ENCODE measurements at regions not wholly inside any gene's neighbourhood (a gene's known extent, or its start where the extent isn't known, plus 50 kb on each side); places are given as distances from the start of the nearest gene placed in this dataset.
"Not testable (repeated sequence)": the region's sequence is repeated elsewhere in the genome, so short reads cannot be mapped to it uniquely, and the experiment has no call there.

- H3K9me3 ChIP-seq: no peaks in the 10 kb centered on the region
- no peak overlapping the region for H3K4me3 ChIP-seq
- H3K27me3 ChIP-seq: no peaks in the 10 kb centered on the region
- no peaks in the 10 kb centered on the region for H3K4me1 ChIP-seq
- intact Hi-C loops (cut with DNase I; ENCODE audit: low total_unique reads): no loop called here
- H3K27ac ChIP-seq: no peak overlapping the region
- no peaks in the 10 kb centered on the region for H3K36me3 ChIP-seq
- TF ChIP-seq POLR2A (IDR thresholded peaks at IDR 0.05) (no peak), CTCF (IDR thresholded peaks at IDR 0.05) (no peak)
- no peak for DNase-seq
Measured at GRCh38 chr4:189664693-189665250, 275.9 kb upstream of the FRG1 start.

GRCh38 chr4:189665712-189666305, 274.9 kb upstream of the FRG1 start:
- H3K4me1 ChIP-seq; H3K27ac ChIP-seq; H3K36me3 ChIP-seq; intact Hi-C loops (cut with DNase I; ENCODE audit: low total_unique reads); H3K27me3 ChIP-seq; H3K4me3 ChIP-seq; DNase-seq; H3K9me3 ChIP-seq: not testable (repeated sequence)

GRCh38 chr4:189667386-189667785, 273.3 kb upstream of the FRG1 start:
- H3K27me3 ChIP-seq; H3K4me3 ChIP-seq; H3K4me1 ChIP-seq; H3K36me3 ChIP-seq; DNase-seq; intact Hi-C loops (cut with DNase I; ENCODE audit: low total_unique reads); H3K9me3 ChIP-seq; H3K27ac ChIP-seq: not testable (repeated sequence)

- H3K4me1 ChIP-seq; intact Hi-C loops (cut with DNase I; ENCODE audit: low total_unique reads); H3K27me3 ChIP-seq: not testable (repeated sequence)
Measured at GRCh38 chr4:189697675-189698245, 242.9 kb upstream of the FRG1 start.

GRCh38 chr4:189703000-189703399, 237.7 kb upstream of the FRG1 start:
- H3K9me3 ChIP-seq; H3K4me1 ChIP-seq; H3K36me3 ChIP-seq; intact Hi-C loops (cut with DNase I; ENCODE audit: low total_unique reads); H3K27ac ChIP-seq; DNase-seq; H3K27me3 ChIP-seq; H3K4me3 ChIP-seq: not testable (repeated sequence)

More at GRCh38 chr4:189697675-189698245, 242.9 kb upstream of the FRG1 start:
- not testable (repeated sequence) for H3K36me3 ChIP-seq, DNase-seq, H3K27ac ChIP-seq, H3K4me3 ChIP-seq, H3K9me3 ChIP-seq

GRCh38 chr4:189706821-189707220, 233.9 kb upstream of the FRG1 start:
- H3K36me3 ChIP-seq; H3K4me3 ChIP-seq; H3K9me3 ChIP-seq; intact Hi-C loops (cut with DNase I; ENCODE audit: low total_unique reads); H3K27me3 ChIP-seq; H3K27ac ChIP-seq; H3K4me1 ChIP-seq; DNase-seq: not testable (repeated sequence)

- H3K36me3 ChIP-seq; DNase-seq; H3K4me3 ChIP-seq; H3K9me3 ChIP-seq; H3K4me1 ChIP-seq; H3K27me3 ChIP-seq; H3K27ac ChIP-seq; intact Hi-C loops (cut with DNase I; ENCODE audit: low total_unique reads): not testable (repeated sequence)
Measured at GRCh38 chr4:189707227-189707626, 233.4 kb upstream of the FRG1 start.

- H3K4me1 ChIP-seq; H3K36me3 ChIP-seq; DNase-seq; H3K27ac ChIP-seq; intact Hi-C loops (cut with DNase I; ENCODE audit: low total_unique reads); H3K4me3 ChIP-seq; H3K27me3 ChIP-seq; H3K9me3 ChIP-seq: not testable (repeated sequence)
Measured at GRCh38 chr4:189711956-189712355, 228.7 kb upstream of the FRG1 start.

GRCh38 chr4:189721016-189721993, 219.4 kb upstream of the FRG1 start:
- H3K27me3 ChIP-seq; H3K4me1 ChIP-seq; H3K36me3 ChIP-seq; H3K27ac ChIP-seq; intact Hi-C loops (cut with DNase I; ENCODE audit: low total_unique reads); H3K9me3 ChIP-seq; H3K4me3 ChIP-seq; DNase-seq: not testable (repeated sequence)

GRCh38 chr4:189722324-189723003, 218.2 kb upstream of the FRG1 start:
- peak; percentile 25 to 35 for DNase-seq
- intact Hi-C loops (cut with DNase I; ENCODE audit: low total_unique reads); H3K27me3 ChIP-seq; H3K9me3 ChIP-seq; H3K4me1 ChIP-seq; H3K27ac ChIP-seq; H3K36me3 ChIP-seq; H3K4me3 ChIP-seq: not testable (repeated sequence)

GRCh38 chr4:189727982-189728638, 212.6 kb upstream of the FRG1 start:
- H3K4me3 ChIP-seq; H3K4me1 ChIP-seq; H3K27ac ChIP-seq; intact Hi-C loops (cut with DNase I; ENCODE audit: low total_unique reads); DNase-seq; H3K27me3 ChIP-seq; H3K36me3 ChIP-seq; H3K9me3 ChIP-seq: not testable (repeated sequence)
